ENCODE measurements at regions not wholly inside any gene's neighbourhood (a gene's known extent, or its start where the extent isn't known, plus 50 kb on each side); places are given as distances from the start of the nearest gene placed in this dataset.

GRCh38 chr16:25523183-25523582, 168.6 kb upstream of the HS3ST4 start:
- no peaks in the 10 kb centered on the region for H3K27me3 ChIP-seq (replicated peaks in 1 of 4; ENCODE audit: control extremely low read depth in 1 of 4, control insufficient read depth in 3 of 4, insufficient read depth in 4 of 4, low read length in 3 of 4)
- no peak for ATAC-seq (ENCODE audit: low read depth)
- POLR2A ChIA-PET, result no interaction called here
- H3K4me1 ChIP-seq (ENCODE audit: control insufficient read depth in 2 of 2, insufficient read depth in 2 of 2, low read length in 2 of 2), result no peaks in the 10 kb centered on the region
- H3K79me2 ChIP-seq (ENCODE audit: control insufficient read depth, insufficient read depth, low read length), result no peaks in the 10 kb centered on the region
- no peaks in the 10 kb centered on the region for H4K20me1 ChIP-seq (ENCODE audit: control insufficient read depth, insufficient read depth, low read length, poor library complexity, severe bottlenecking)
- no peaks in the 10 kb centered on the region for H3K36me3 ChIP-seq (replicated peaks in 1 of 2; ENCODE audit: control extremely low read depth in 1 of 2, control insufficient read depth in 1 of 2, extremely low read depth in 1 of 2, insufficient read depth in 2 of 2, low read length in 1 of 2)
- DNase-seq, result no peak
- H3K27me3 Mint-ChIP-seq, result peaks cover 5% of the 10 kb centered on the region
- no peaks in the 10 kb centered on the region for H3K9me3 ChIP-seq (ENCODE audit: control extremely low read depth in 1 of 3, control insufficient read depth in 2 of 3, insufficient read depth in 1 of 3, low read length in 2 of 3)
- H3K4me1 Mint-ChIP-seq, result no peaks in the 10 kb centered on the region
- H3K9me3 Mint-ChIP-seq (ENCODE audit: insufficient read depth), result no peaks in the 10 kb centered on the region
- TF ChIP-seq CTCF (IDR thresholded peaks at IDR 0.05), result no peak
- no peak for TF ChIP-seq EZH2 (IDR thresholded peaks at IDR 0.05; ENCODE audit: borderline replicate concordance, insufficient read depth, low read depth, low read length, poor library complexity, severe bottlenecking)
- intact Hi-C loops (cut with micrococcal nuclease), result no loop called here
- H3K4me3 ChIP-seq (ENCODE audit: control extremely low read depth in 1 of 5, extremely low read depth in 1 of 5, insufficient read depth in 1 of 5, low read depth in 2 of 5, low read length in 4 of 5), result no peak overlapping the region
- H3K9ac ChIP-seq (ENCODE audit: low read length), result no peak overlapping the region
- no peak overlapping the region for H3K4me3 Mint-ChIP-seq
- H2AFZ ChIP-seq (ENCODE audit: insufficient read depth, low read depth, low read length, poor library complexity, severe bottlenecking), result no peak overlapping the region
- 88% methylated on average over 5 of the region's 6 CpGs for WGBS (ENCODE audit: insufficient coverage)
- no peak overlapping the region for H3K27ac Mint-ChIP-seq
- no peak overlapping the region for H3K4me2 ChIP-seq (replicated peaks; ENCODE audit: low read depth, low read length, poor library complexity, severe bottlenecking)
- CTCF ChIA-PET, result no interaction called here
- H3K27ac ChIP-seq (ENCODE audit: low read length in 2 of 2), result no peak overlapping the region

GRCh38 chr16:25512041-25512440, 179.7 kb upstream of the HS3ST4 start:
- POLR2A ChIA-PET, result no interaction called here
- H4K20me1 ChIP-seq (ENCODE audit: control insufficient read depth, insufficient read depth, low read length, poor library complexity, severe bottlenecking), result no peaks in the 10 kb centered on the region
- H3K27me3 ChIP-seq (replicated peaks in 1 of 4; ENCODE audit: control extremely low read depth in 1 of 4, control insufficient read depth in 3 of 4, insufficient read depth in 4 of 4, low read length in 3 of 4), result no peaks in the 10 kb centered on the region
- H3K9me3 ChIP-seq (ENCODE audit: control extremely low read depth in 1 of 3, control insufficient read depth in 2 of 3, insufficient read depth in 1 of 3, low read length in 2 of 3), result peaks cover 0 to 2% (median 0%) of the 10 kb centered on the region in 3 donors
- Mint-ChIP-seq H3K9me3 (ENCODE audit: insufficient read depth) (no peaks in the 10 kb centered on the region), H3K4me3 (no peak overlapping the region), H3K27ac (no peak overlapping the region), H3K4me1 (no peaks in the 10 kb centered on the region), H3K27me3 (peaks cover 9% of the 10 kb centered on the region)
- TF ChIP-seq EZH2 (IDR thresholded peaks at IDR 0.05; ENCODE audit: borderline replicate concordance, insufficient read depth, low read depth, low read length, poor library complexity, severe bottlenecking) (no peak), CTCF (IDR thresholded peaks at IDR 0.05) (no peak)
- intact Hi-C loops (cut with micrococcal nuclease), result no loop called here
- no peak overlapping the region for H3K9ac ChIP-seq (ENCODE audit: low read length)
- no peak overlapping the region for H3K4me2 ChIP-seq (replicated peaks; ENCODE audit: low read depth, low read length, poor library complexity, severe bottlenecking)
- H3K27ac ChIP-seq (ENCODE audit: low read length in 2 of 2), result no peak overlapping the region
- H3K79me2 ChIP-seq (ENCODE audit: control insufficient read depth, insufficient read depth, low read length), result no peaks in the 10 kb centered on the region
- DNase-seq (no peak), ATAC-seq (ENCODE audit: low read depth) (no peak)
- H3K36me3 ChIP-seq (replicated peaks in 1 of 2; ENCODE audit: control extremely low read depth in 1 of 2, control insufficient read depth in 1 of 2, extremely low read depth in 1 of 2, insufficient read depth in 2 of 2, low read length in 1 of 2), result no peaks in the 10 kb centered on the region
- no peak overlapping the region for H3K4me3 ChIP-seq (ENCODE audit: control extremely low read depth in 1 of 5, extremely low read depth in 1 of 5, insufficient read depth in 1 of 5, low read depth in 2 of 5, low read length in 4 of 5)
- CTCF ChIA-PET, result no interaction called here
- H2AFZ ChIP-seq (ENCODE audit: insufficient read depth, low read depth, low read length, poor library complexity, severe bottlenecking), result no peak overlapping the region
- H3K4me1 ChIP-seq (ENCODE audit: control insufficient read depth in 2 of 2, insufficient read depth in 2 of 2, low read length in 2 of 2), result no peaks in the 10 kb centered on the region
